WERI-Rb-1 (cell line): ENCODE measurements at regions not wholly inside any gene's neighbourhood (a gene's known extent, or its start where the extent isn't known, plus 50 kb on each side); places are given as distances from the start of the nearest gene placed in this dataset.

Experiments
- DNase-seq: peaks from one replicate; pipeline ENCODE4 v3.0.0-alpha.2; 2020
- H3K27ac ChIP-seq: fragments of 250-450 bp; sonication (Bioruptor Pico); 2 replicates; pipeline ENCODE4 v1.5.1; 2020; ENCODE audit warnings: mild to moderate bottlenecking, moderate library complexity
- H3K27me3 ChIP-seq: fragments of 250-450 bp; sonication (Bioruptor Pico); 2 replicates; pipeline ENCODE4 v1.5.1; 2021; ENCODE audit warnings: mild to moderate bottlenecking, low read depth, moderate library complexity; ENCODE audit not compliant: insufficient read depth, severe bottlenecking
- H3K36me3 ChIP-seq: fragments of 250-450 bp; sonication (Bioruptor Pico); 2 replicates; pipeline ENCODE4 v1.5.1; 2020; ENCODE audit warnings: mild to moderate bottlenecking, moderate library complexity
- H3K4me3 ChIP-seq: 2 replicates; pipeline ENCODE4 v1.5.1; 2011; ENCODE audit warnings: low read depth, mild to moderate bottlenecking, control low read depth, low read length
- H3K9me3 ChIP-seq: fragments of 250-450 bp; sonication (Bioruptor Pico); 2 replicates; pipeline ENCODE4 v1.5.1; 2021; ENCODE audit warnings: mild to moderate bottlenecking, moderate library complexity; ENCODE audit not compliant: severe bottlenecking
- TF ChIP-seq, protein P1 (sequence below): IDR thresholded peaks from 2 replicates; pipeline ENCODE4 v1.5.1; 2011; ENCODE audit warnings: low read depth, mild to moderate bottlenecking, control low read depth, inconsistent platforms, low read length

DNA sequence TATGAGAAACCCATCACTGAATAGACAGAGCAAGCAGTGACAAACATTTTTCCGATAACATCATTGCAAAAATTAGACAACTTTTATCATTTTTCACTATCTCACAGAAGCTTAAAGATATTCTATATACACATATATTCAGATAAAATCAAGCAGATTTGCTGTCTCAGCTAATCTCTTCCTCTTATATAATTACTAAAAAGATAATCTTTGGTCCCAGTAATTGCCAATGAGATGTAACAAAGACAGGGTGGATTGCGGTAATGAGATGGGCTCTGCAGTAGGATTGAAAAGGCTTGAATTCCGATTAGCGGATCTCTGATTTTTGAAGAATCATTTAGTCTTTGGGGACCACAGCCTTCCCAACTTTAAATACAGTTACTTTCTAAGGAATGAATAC lies 63.5 kb downstream of the SYT4 start:
- H3K9me3 ChIP-seq, result no peaks in the 10 kb centered on the region
- no peak overlapping the region for H3K4me3 ChIP-seq
- TF ChIP-seq, protein P1, sequence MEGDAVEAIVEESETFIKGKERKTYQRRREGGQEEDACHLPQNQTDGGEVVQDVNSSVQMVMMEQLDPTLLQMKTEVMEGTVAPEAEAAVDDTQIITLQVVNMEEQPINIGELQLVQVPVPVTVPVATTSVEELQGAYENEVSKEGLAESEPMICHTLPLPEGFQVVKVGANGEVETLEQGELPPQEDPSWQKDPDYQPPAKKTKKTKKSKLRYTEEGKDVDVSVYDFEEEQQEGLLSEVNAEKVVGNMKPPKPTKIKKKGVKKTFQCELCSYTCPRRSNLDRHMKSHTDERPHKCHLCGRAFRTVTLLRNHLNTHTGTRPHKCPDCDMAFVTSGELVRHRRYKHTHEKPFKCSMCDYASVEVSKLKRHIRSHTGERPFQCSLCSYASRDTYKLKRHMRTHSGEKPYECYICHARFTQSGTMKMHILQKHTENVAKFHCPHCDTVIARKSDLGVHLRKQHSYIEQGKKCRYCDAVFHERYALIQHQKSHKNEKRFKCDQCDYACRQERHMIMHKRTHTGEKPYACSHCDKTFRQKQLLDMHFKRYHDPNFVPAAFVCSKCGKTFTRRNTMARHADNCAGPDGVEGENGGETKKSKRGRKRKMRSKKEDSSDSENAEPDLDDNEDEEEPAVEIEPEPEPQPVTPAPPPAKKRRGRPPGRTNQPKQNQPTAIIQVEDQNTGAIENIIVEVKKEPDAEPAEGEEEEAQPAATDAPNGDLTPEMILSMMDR, result no peak
- DNase-seq, result no peak
- no peak overlapping the region for H3K27ac ChIP-seq
- no peaks in the 10 kb centered on the region for H3K27me3 ChIP-seq
- no peaks in the 10 kb centered on the region for H3K36me3 ChIP-seq

DNA sequence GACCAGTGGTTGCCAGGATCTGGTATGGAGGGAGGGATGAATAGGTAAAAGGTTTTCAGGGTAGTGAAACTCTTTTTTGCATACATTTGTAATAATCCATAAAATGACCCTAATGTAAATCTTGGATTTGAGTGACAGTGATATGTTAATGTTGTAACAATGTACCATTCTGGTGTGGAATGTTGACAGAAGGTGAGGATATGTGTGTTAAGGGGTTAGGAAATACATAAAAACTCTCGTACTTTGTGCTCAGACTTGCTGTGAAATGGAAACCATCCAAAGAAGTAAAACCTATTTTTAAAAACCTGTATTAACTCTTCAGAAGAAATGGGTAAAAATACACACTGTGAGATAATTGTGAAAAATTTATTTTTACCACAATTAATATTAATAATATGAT lies 66.2 kb downstream of the SYT4 start:
- no peak overlapping the region for H3K27ac ChIP-seq
- TF ChIP-seq, protein P1, result no peak
- no peak for DNase-seq

DNA sequence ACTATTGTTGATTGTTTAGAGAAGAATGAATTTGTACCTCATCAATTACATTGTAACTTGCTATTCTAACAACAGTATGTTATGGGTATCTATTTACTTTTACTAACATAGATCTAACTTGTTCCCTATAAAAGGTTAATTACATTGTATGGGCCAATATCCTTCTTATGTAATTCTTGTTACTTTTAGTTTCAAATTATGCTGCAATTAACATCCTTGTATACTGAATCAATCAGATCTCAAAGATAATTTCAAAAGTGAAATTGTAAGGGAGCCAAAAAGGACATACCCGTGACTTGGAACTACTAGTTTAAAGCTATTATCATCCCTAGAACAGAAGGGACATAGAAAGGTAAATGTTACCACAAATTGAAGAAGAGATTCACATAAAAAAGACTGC lies 79.9 kb upstream of the RIT2 start:
- TF ChIP-seq, protein P1, result no peak
- Histone ChIP-seq H3K36me3 (no peaks in the 10 kb centered on the region), H3K27ac (no peak overlapping the region), H3K4me3 (no peak overlapping the region), H3K9me3 (no peaks in the 10 kb centered on the region), H3K27me3 (no peaks in the 10 kb centered on the region)
- no peak for DNase-seq

More for the DNA sequence above, 66.2 kb downstream of the SYT4 start:
- H3K4me3 ChIP-seq, result no peak overlapping the region
- no peaks in the 10 kb centered on the region for H3K9me3 ChIP-seq
- no peaks in the 10 kb centered on the region for H3K36me3 ChIP-seq
- no peaks in the 10 kb centered on the region for H3K27me3 ChIP-seq

DNA sequence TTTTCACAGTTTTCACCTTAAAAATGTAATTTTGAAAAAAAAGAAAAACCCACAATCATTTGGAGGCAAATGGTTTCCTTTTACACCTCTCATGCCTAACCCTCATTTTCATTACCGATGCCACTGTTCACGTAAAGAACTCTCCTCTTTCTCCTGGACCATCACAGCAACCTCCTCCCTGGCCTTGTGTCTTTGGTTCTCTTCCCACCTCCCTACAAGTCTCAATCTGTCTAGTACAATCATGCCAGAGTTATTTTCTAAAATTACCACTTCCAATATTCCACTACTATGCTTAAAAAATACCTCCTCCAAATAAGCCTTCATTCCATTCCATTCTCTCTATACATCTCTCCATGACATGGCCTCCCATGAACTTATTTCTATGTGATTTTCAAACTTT lies 77.9 kb upstream of the RIT2 start:
- no peaks in the 10 kb centered on the region for H3K9me3 ChIP-seq
- no peak overlapping the region for H3K4me3 ChIP-seq

DNA sequence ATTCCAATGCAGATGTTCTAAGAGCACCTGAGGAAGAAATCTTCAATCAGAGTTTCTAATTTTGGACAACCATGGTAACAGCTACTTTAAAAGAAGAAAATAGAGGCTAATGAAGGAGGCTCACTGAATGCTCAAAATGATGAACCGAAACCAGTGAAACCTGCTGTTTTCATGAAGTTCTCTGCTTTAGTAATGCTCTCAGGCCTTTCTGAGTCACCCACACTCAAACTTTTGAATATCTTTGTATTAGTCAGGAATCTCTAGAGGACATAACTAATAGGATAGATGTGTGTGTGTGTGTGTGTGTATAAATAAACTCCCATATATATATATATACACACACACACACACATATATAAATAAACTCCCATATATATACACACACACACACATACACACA lies 76.9 kb upstream of the RIT2 start:
- H3K36me3 ChIP-seq, result no peaks in the 10 kb centered on the region
- H3K9me3 ChIP-seq, result no peaks in the 10 kb centered on the region
- no peak overlapping the region for H3K27ac ChIP-seq
- TF ChIP-seq, protein P1, result no peak
- no peak for DNase-seq
- no peaks in the 10 kb centered on the region for H3K27me3 ChIP-seq
- no peak overlapping the region for H3K4me3 ChIP-seq

More for the DNA sequence above, 77.9 kb upstream of the RIT2 start:
- Histone ChIP-seq H3K36me3 (no peaks in the 10 kb centered on the region), H3K27me3 (no peaks in the 10 kb centered on the region), H3K27ac (no peak overlapping the region)
- no peak for DNase-seq
- TF ChIP-seq, protein P1, result no peak

DNA sequence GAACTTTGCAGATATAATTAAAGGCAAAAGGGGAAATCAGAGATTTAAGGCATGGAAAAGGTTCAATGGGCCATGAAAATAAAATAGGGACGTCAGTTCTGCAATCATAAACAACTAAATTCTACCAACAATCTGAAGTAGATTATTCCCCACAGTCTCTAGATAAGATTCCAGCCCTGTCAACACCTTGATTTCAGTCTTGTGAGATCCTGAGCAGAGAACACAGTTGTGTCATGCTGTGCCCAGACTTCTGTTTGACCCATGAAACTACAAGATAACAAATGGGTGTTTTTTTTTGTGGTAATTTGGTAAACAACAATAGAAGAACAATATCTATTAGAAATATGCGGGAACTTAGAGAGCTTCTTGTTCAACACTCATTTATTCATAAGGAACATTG lies 66.2 kb upstream of the RIT2 start:
- Histone ChIP-seq H3K27me3 (no peaks in the 10 kb centered on the region), H3K36me3 (no peaks in the 10 kb centered on the region), H3K9me3 (no peaks in the 10 kb centered on the region), H3K27ac (no peak overlapping the region), H3K4me3 (no peak overlapping the region)
- no peak for DNase-seq
- TF ChIP-seq, protein P1, result no peak
